Myocyte (in vitro differentiated cells): ENCODE measurements at regions not wholly inside any gene's neighbourhood (a gene's known extent, or its start where the extent isn't known, plus 50 kb on each side); places are given as distances from the start of the nearest gene placed in this dataset.
A peak's percentile ranks its signal among the peaks of the same experiment; 100 is the strongest.
"Not testable (repeated sequence)": the region's sequence is repeated elsewhere in the genome, so short reads cannot be mapped to it uniquely, and the experiment has no call there.

Experiments
- DNase-seq: peaks from one replicate; pipeline ENCODE4 v3.0.0-alpha.2; 2012; ENCODE audit warnings: low read depth

GRCh38 chr1:200284236-200284635 lies 125.6 kb downstream of the ZNF281 start:
- not testable (repeated sequence) for DNase-seq

- DNase-seq: no peak
These were observed 127.2 kb downstream of the ZNF281 start for GRCh38 chr1:200282497-200283122.

DNA sequence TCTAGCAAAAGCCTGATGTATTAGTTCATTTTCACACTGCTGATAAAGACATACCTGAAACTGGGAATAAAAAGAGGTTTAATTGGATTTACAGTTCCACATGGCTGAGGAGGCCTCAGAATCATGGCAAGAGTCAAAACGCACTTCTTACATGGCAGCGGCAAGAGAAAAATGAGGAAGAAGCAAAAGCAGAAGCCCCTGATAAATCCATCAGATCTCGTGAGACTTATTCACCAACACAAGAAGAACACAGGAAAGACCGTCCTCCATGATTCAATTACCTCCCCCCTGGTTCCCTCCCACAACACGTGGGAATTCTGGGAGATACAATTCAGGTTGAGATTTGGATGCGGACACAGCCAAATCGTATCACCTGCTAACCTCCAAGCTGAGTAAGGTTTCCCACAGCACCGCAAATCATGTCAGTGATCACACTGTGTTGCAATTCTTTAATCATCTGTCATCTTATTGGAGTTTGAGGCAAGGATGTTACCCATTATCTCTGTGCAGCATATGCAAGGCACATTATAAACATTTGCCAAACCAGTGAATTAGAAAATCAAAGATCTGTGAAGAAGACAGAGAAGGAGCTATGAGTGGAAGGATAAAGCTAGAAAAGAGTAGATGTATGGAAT lies 128.5 kb downstream of the ZNF281 start:
- no peak for DNase-seq

GRCh38 chr1:200279810-200280411 lies 129.9 kb downstream of the ZNF281 start:
- peak; percentile 68 for DNase-seq

DNA sequence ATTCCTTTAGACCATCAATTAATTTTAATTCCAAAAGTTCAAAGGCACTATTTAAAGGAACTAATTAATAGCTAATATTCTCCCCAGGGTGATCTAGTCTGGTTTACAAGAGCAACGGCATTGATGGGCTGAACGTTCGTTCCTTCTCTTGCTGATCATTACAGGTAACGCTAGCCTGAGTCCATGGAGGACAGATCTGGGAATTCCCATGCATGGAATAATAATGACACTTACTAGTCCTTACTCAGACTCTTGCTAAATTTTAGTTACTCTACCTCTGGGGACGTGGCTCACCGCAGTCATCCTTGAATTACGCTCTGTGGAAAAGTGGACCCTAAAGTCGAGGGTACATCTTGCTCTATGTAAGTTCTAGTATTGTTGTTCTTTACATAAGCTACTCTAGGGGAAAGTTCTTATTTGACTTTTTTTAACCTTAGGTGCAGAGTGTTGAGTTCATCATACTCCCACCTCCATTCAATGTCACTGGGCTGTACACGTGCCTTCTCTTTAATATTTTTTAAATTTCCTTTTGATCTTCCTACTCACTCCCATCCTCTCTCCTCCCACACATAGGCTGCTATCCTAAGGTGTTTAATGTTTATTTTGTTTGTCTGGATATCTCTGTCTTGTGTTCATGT lies 133.9 kb downstream of the ZNF281 start:
- DNase-seq: no peak

- DNase-seq: no peak
These were observed 134.4 kb downstream of the ZNF281 start for GRCh38 chr1:200275415-200275814.

DNA sequence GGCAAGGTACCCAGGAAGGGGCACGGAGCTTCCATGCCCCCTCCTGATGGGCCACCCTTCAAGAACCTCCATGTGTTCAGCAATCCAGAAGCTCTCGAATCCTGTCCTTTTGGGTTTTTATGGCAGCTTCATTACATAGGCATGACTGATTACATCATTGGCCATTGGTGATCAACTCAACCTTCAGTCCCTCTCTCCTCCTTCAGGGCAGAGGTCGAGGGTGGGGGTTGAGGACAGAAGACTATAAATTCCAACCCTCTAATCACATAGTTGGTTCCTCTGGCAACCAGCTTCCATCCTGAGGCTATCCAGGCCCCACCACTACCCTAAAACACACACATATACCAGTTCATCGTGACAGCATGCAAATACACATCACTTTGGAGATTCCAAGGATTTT lies 135.7 kb downstream of the ZNF281 start:
- no peak for DNase-seq

DNA sequence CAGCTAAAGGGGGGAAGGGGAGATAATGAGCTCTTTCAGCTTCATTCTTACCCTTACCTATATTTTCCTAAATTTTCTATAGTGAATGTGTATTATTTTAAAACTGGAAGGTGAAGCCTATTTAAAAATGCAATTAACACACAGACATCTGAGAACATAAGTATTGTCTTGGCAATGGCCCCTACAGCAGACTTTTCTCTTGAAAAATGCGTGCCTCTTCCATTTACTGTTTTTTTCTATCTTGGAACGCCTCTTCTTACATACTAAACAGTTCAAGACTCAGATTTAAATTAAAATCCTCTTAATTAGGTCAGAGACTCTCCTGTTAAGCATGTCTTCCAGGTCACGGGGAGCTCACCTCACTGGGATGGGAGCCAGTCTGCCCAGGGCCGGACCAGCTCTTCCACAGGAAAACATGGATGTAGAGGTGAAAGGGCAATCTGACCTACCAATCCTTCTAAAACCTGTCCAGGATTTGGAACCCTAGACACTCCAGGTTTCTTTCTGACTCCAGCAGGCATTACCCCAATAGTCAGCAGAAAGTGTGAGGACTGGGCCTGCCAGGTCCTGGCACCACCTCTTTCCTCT lies 137.3 kb downstream of the ZNF281 start:
- DNase-seq: no peak

DNA sequence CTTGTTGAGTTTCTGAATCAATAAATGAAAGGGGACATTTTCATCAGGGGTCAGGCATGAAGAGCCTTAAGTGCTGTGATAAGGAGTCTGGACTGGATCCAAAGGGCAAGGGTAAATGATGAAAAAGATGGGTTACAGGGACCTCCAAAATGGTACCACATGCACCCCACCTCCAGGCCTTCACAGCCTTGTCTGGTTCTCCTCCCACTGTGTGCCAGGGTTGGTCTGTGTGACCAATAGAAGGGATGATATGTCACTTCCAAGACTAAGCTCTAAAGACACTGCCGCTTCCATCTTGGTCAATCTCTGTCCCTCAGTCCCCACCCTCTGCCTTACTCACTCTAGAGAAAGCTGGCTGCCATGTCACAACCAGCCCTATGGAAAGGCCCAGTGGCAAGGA lies 140.6 kb downstream of the ZNF281 start:
- no peak for DNase-seq

DNA sequence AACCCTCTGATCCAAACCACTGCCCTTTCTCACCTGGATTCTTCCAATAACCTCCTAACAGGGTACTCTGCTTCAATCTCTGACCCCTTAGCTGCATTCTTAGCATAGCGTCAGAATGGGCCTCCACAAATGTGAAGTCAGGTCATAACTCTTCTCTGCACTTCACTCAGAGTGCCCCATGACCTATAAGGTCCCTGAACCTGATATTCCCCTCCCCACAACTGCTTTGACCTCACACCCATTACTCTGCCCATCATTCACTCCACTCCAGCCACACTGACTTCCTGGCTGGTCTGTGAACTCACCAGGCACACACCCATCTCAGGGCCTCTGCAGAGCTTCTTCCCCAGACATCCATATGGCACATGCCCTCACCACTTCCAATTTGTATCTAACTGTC lies 141.9 kb downstream of the ZNF281 start:
- DNase-seq: no peak

- DNase-seq: no peak
These were observed 142.4 kb downstream of the ZNF281 start for GRCh38 chr1:200267458-200267857.

- no peak for DNase-seq
These were observed 143.0 kb downstream of the ZNF281 start for GRCh38 chr1:200266871-200267270.

GRCh38 chr1:200265881-200266280 lies 144.0 kb downstream of the ZNF281 start:
- DNase-seq: no peak

GRCh38 chr1:200265104-200265503 lies 144.7 kb downstream of the ZNF281 start:
- DNase-seq: no peak

DNA sequence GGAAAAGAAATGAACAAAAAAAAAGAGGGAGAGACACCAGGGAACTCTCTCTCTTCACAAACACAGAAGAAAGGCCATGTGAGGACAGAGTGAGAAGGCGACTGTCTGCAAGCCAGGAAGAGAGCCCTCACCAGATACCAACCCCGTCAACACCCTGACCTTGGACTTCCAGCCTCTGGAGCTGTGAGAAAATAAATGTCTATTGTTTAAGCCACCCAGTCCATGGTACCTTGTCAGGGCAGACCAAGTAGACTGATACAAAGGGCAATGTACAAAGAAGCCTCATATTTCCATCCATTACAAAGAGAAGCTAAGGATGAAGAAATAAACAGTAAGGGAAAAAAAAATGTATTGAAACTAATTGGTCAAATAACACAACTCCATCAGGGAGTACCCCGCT lies 146.6 kb downstream of the ZNF281 start:
- no peak for DNase-seq

GRCh38 chr1:200262326-200262965 lies 147.4 kb downstream of the ZNF281 start:
- DNase-seq: peak; percentile 47

DNA sequence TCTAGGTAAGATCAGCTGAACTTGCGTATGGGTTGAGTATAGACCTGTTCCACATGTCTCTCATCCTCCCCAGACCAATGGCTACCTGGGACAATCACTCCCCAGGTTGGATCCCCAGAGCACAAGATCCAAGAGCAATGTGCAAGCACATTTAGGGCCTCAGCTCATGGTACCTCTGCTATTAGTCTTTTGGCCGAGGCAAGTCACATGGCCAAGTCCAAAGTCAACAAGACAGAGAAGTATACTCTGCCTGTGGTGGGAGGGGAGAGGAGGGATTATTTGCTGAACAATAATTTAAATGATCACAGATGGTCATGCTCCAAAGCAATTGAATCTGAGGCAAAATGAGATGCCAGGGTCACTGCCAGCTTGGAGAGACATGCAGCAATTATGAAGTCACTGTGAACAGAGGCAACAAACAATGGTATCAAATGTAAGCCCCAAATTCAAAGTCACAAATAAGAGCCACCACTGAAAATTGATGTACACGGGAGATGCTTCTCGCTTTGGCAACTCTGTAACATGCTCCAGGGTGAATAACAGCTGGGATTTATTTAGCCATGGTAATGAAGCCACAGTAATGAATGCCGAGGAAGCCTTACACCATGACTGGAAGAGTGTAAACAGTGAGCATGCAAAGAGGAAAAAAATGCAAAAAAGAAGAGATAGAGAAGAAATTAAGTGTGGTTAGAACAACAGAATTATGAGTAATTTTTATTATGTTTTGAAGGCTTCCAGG lies 149.1 kb downstream of the ZNF281 start:
- peak; percentile 31 for DNase-seq

- DNase-seq: no peak
These were observed 151.1 kb downstream of the ZNF281 start for GRCh38 chr1:200258447-200259375.

GRCh38 chr1:200257235-200257634 lies 152.6 kb downstream of the ZNF281 start:
- DNase-seq: no peak

GRCh38 chr1:200254602-200255001 lies 155.2 kb downstream of the ZNF281 start:
- not testable (repeated sequence) for DNase-seq
